Suprapubic skin (tissue), 4 donors: ENCODE measurements at regions not wholly inside any gene's neighbourhood (a gene's known extent, or its start where the extent isn't known, plus 50 kb on each side); places are given as distances from the start of the nearest gene placed in this dataset.

Source experiments
- DNase-seq, 2 donors: peaks; one replicate each; pipeline ENCODE4 v3.0.0-alpha.2; 2019; ENCODE audit warnings: low spot score in 2 of 2
- H3K27ac ChIP-seq: fragments of 200-600 bp; sonication (generic); one replicate; pipeline ENCODE4 v1.5.1; 2019
- H3K27me3 ChIP-seq: fragments of 200-600 bp; sonication (generic); one replicate; pipeline ENCODE4 v1.5.1; 2019
- H3K36me3 ChIP-seq: fragments of 200-600 bp; sonication (generic); one replicate; pipeline ENCODE4 v1.5.1; 2019
- H3K4me1 ChIP-seq: fragments of 200-600 bp; sonication (generic); one replicate; pipeline ENCODE4 v1.5.1; 2019
- H3K4me3 ChIP-seq: fragments of 200-600 bp; sonication (generic); one replicate; pipeline ENCODE4 v1.5.1; 2019; ENCODE audit warnings: mild to moderate bottlenecking
- H3K9me3 ChIP-seq: fragments of 200-600 bp; sonication (generic); one replicate; pipeline ENCODE4 v1.5.1; 2019
- CTCF ChIP-seq, 2 donors: fragments of 200-600 bp in 1 of 2; fragments of 450-650 bp in 1 of 2; sonication (generic) in 1 of 2; IDR thresholded peaks; one replicate each; pipeline ENCODE4 v1.5.1; 2016 to 2019; ENCODE audit warnings: antibody characterized with exemption in 2 of 2, mild to moderate bottlenecking in 1 of 2, moderate library complexity in 1 of 2
- EP300 ChIP-seq: sonication (generic); formaldehyde crosslinking; IDR thresholded peaks from one replicate; pipeline ENCODE4 v1.6.1; 2017; ENCODE audit warnings: antibody characterized with exemption
- POLR2A ChIP-seq, 2 donors: fragments of 450-650 bp; IDR thresholded peaks; one replicate each; pipeline ENCODE4 v1.6.1; 2017; ENCODE audit warnings: antibody characterized with exemption in 2 of 2, mild to moderate bottlenecking in 2 of 2, moderate library complexity in 2 of 2
- POLR2AphosphoS5 ChIP-seq, 3 donors: sonication (generic); formaldehyde crosslinking; IDR thresholded peaks; one replicate each; pipeline ENCODE4 v1.6.1; 2017; ENCODE audit warnings: antibody characterized with exemption in 3 of 3
- WGBS: methylation state at CpG from one replicate; pipeline ENCODE4 v1.1.5; 2018; 5-methylcytosine and 5-hydroxymethylcytosine counted together

GRCh38 chr2:204046145-204046544 is 109.6 kb downstream of the ICOS start:
- H3K4me1 ChIP-seq: no peaks in the 10 kb centered on the region
- 94% methylated on average over 2 of the region's 2 CpGs for WGBS
- no peaks in the 10 kb centered on the region for H3K36me3 ChIP-seq
- H3K4me3 ChIP-seq: no peak overlapping the region
- H3K9me3 ChIP-seq: no peaks in the 10 kb centered on the region
- no peak for TF ChIP-seq CTCF (IDR thresholded peaks at IDR 0.05)
- no peak overlapping the region for H3K27ac ChIP-seq
- no peaks in the 10 kb centered on the region for H3K27me3 ChIP-seq
- no peak for DNase-seq

GRCh38 chr2:204049635-204050034 is 113.1 kb downstream of the ICOS start:
- H3K27ac ChIP-seq: no peak overlapping the region
- H3K4me3 ChIP-seq: no peak overlapping the region
- no peaks in the 10 kb centered on the region for H3K27me3 ChIP-seq
- DNase-seq: no peak
- TF ChIP-seq POLR2AphosphoS5 (IDR thresholded peaks at IDR 0.05) (no peak), EP300 (no peak), POLR2A (IDR thresholded peaks at IDR 0.05) (no peak), CTCF (IDR thresholded peaks at IDR 0.05) (no peak)
- no peaks in the 10 kb centered on the region for H3K4me1 ChIP-seq
- H3K9me3 ChIP-seq: no peaks in the 10 kb centered on the region
- no peaks in the 10 kb centered on the region for H3K36me3 ChIP-seq

GRCh38 chr2:204050681-204051080 is 114.1 kb downstream of the ICOS start:
- TF ChIP-seq CTCF (IDR thresholded peaks at IDR 0.05): no peak
- TF ChIP-seq POLR2A (IDR thresholded peaks at IDR 0.05): no peak
- TF ChIP-seq POLR2AphosphoS5 (IDR thresholded peaks at IDR 0.05): no peak
- TF ChIP-seq EP300: no peak
- H3K4me3 ChIP-seq: no peak overlapping the region
- no peak overlapping the region for H3K27ac ChIP-seq
- no peaks in the 10 kb centered on the region for H3K4me1 ChIP-seq
- no peak for DNase-seq
- no peaks in the 10 kb centered on the region for H3K36me3 ChIP-seq
- H3K9me3 ChIP-seq: no peaks in the 10 kb centered on the region
- H3K27me3 ChIP-seq: no peaks in the 10 kb centered on the region
- 66% methylated on average over 5 of the region's 5 CpGs for WGBS

GRCh38 chr2:204051476-204051875 is 114.9 kb downstream of the ICOS start:
- H3K36me3 ChIP-seq: no peaks in the 10 kb centered on the region
- H3K27ac ChIP-seq: no peak overlapping the region
- 99% methylated on average over 4 of the region's 4 CpGs for WGBS
- H3K4me1 ChIP-seq: no peaks in the 10 kb centered on the region
- no peak overlapping the region for H3K4me3 ChIP-seq
- H3K27me3 ChIP-seq: no peaks in the 10 kb centered on the region
- no peak for DNase-seq
- H3K9me3 ChIP-seq: no peaks in the 10 kb centered on the region
- TF ChIP-seq CTCF (IDR thresholded peaks at IDR 0.05) (no peak), POLR2AphosphoS5 (IDR thresholded peaks at IDR 0.05) (no peak), EP300 (no peak), POLR2A (IDR thresholded peaks at IDR 0.05) (no peak)

GRCh38 chr2:204051984-204052556 is 115.5 kb downstream of the ICOS start:
- TF ChIP-seq EP300: no peak
- TF ChIP-seq POLR2AphosphoS5 (IDR thresholded peaks at IDR 0.05): no peak
- TF ChIP-seq POLR2A (IDR thresholded peaks at IDR 0.05): no peak
- TF ChIP-seq CTCF (IDR thresholded peaks at IDR 0.05): no peak
- Histone ChIP-seq H3K4me1 (no peaks in the 10 kb centered on the region), H3K4me3 (no peak overlapping the region), H3K27me3 (no peaks in the 10 kb centered on the region), H3K36me3 (no peaks in the 10 kb centered on the region), H3K9me3 (no peaks in the 10 kb centered on the region), H3K27ac (no peak overlapping the region)
- DNase-seq: no peak
- WGBS: 35% methylated on average over 3 of the region's 3 CpGs
